ENCODE measurements at regions not wholly inside any gene's neighbourhood (a gene's known extent, or its start where the extent isn't known, plus 50 kb on each side); places are given as distances from the start of the nearest gene placed in this dataset.
"Not testable (repeated sequence)": the region's sequence is repeated elsewhere in the genome, so short reads cannot be mapped to it uniquely, and the experiment has no call there.

DNA sequence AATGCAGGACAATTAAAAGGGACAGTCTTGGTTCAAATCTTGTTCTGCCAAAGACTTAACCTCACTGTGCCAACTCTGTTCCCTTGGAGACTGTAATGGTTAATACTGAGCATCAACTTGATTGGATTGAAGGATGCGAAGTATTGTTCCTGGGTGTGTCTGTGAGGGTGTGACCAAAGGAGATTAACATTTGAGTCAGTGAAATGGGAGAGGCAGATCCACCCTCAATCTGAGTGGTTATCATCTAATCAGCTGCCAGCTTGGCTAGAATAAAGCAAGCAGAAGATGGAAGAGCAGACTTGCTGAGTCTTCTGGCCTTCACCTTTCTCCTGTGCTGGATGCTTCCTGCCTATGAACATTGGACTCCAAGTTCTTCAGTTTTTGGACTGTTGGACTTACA lies 474.4 kb downstream of the CD83 start:
- no peak for DNase-seq (ENCODE audit: low spot score)

DNA sequence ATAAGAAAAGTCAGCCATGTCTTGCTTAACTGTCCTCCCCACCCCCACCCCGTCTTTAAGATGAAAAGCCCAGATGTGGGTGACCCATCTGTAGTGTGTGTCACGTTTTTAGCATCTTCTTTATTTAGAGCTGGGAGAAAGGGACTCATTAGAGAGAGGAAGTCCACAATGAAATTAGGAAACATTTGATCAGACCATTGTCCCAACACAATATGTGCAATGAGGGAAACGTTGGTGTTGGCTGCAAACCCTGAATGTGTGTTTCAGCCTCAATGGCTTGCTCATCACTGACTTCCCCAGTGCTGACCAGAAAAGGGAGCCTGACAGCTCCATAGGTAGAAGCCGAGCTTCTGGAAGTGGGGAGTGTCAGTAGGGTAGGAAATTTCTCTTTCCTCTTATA lies 475.7 kb downstream of the CD83 start:
- DNase-seq (ENCODE audit: low spot score), result no peak

DNA sequence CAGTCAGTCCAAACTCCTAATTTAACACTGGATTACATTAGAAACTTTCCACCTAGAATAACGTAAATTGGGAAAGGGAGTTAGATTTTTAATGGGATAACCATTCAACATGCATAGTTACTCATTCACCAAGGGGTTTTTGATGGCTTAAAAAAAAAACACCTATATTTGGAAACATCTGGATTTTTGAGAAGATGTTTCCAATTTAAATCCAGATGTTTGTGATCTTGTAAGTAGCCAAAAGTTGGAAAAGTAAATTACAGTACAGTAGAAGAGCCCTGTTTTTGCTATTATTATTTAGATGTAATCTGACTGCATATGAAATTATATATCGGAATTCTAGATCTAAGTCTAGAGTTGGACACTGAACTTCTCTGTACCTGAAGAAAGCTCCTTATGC lies 478.2 kb downstream of the CD83 start:
- no peak for DNase-seq (ENCODE audit: low spot score)

DNA sequence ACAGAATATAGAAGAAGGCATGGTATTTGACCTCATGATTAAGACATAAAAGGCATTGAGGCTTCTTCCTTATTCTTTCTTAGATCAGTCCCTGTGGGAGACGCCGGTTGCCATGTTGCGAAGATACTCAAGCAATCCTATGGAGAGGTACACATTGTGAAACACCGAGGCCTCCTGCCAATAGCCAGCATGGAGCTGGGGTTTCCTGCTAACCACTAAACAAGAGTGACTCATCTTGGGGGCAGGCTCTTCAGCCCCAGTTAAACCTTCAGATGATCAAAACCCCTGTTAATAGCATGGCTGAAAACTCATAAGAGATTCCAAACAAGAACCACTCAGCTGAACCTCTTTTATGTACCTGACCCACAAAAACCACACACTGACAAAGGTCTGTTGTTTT lies 478.8 kb downstream of the CD83 start:
- DNase-seq (ENCODE audit: low spot score), result no peak

DNA sequence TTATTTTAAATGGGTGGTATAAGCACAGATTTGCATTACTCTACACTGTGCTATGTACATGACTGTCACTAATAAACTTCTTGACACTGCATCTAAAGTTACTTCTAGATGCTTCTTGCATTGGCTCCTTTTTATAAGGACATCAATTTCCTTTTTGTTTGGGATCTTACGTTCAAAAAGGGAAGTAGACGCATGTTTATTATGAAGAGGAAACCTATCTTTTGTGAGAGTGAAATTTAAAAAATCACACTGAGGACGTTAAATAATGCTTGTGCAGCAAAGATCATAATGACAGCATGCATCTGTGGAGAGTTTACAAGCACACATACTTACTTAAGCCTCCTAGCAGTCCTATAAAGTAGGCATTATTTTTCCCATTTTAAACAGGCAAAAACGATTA lies 479.5 kb downstream of the CD83 start:
- DNase-seq (ENCODE audit: low spot score), result no peak

DNA sequence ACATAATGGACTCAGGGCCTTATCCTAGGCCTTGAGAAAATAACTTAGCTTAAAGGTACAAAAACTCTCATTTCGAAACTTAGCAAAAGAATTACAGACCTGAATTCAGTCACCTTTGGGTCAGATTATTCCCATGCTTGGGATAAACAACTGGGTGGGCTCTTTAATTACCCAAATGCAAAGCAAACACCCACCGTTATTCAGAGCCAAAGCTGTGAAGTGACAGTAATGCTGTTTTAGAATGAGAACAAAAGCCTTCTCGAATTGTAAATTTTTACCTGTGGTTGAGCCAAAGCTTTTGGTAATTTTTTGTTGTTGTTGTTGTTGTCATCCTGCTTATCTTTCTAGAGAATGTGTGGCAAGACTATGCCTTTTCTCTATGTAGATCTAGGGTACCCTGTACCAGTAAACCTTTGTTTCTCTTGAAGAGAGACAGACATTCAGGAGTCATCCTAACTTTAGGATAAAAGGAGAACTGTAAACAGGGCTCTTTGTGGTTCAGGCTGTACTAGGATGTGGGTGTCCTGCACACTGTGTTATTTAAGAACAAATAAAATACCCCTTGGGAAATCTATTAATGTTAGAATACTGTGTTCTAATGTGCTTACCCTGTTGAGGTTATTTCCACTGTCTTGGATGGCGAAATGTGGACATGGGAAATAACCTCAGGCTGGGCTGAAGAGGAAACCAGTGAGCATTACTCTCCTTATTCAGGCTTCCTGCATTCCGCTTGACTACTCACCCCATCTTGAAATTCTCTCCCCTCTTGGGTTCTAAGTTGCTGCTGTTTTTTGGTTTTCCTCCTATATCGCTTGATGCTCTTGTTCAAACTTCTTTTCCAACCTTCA lies 480.7 kb downstream of the CD83 start:
- no peak for DNase-seq (ENCODE audit: low spot score)

DNA sequence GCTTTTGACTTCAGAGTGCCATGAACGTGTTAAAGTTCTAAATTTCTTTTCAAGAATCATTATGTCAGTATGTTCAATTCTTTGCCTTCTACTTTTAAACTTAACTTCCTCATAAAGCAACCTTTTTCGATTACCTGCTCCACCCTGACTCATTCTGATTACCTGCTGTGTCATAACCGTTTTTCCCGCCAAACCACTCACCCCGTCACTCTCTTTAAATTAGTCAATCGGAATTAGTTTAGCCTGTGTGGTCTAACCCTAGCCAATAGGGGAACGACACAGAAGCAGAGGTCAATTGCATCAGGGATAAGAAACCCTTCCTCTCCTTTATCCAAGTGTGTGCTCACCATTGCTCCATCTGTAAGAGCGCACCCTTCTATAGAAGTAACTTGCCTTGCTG lies 482.7 kb downstream of the CD83 start:
- not testable (repeated sequence) for DNase-seq (ENCODE audit: low spot score)

DNA sequence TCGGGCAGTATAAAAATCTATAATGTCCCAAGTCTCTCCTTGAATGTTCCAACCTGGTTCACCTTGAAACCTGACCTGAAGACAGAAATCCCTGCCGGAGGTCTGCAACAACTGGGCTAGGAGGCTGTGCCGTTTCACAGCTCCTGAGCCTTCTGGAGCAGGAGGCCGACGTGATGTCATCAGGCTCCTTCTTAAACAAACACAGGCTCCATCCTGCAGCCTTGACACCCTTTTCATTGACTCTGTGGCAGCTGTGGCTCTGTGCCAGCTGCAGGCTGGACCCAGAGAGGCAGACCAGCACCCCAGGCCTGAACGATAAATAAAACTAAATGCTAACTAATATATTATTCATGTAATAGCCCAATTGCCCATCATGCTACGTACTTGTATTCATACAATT lies 483.9 kb downstream of the CD83 start:
- DNase-seq (ENCODE audit: low spot score), result no peak

DNA sequence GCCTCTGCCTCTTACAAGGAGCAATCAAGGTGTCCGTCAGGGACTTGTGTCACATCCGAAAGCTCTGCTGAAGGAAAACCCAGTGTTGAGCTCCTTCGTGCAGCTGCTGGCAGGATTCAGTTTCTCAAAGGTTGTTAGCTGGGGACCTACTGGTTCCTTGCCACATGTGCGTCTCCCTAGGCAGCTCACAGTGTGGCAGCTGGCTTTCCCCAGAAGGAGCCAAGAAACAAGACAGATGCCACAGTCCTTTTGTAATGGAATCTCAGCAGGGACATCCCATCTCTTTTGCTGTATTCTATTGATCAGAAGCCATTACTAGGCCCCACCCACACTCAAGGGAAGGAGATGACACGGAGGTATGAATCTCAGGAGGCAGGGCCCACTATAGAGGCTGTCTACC lies 488.8 kb downstream of the CD83 start:
- no peak for DNase-seq (ENCODE audit: low spot score)

DNA sequence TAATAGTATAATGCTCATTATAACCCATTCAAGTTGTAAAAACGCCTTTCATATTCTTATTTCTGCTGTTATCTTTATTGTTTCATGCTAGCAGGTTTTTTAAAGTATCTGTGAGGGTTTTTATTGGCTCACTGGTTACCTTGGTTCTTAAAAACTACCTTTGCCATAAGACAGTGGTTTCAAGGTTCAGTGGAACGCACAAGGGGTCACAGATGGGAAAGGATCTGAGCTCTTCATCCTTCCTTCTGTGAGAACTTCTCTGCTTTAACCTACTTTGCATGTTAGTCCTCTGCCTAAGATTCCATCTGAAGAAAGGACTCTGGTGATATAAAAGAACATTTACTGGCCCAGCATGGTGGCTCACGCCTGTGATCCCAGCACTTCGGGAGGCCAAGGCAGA lies 492.6 kb downstream of the CD83 start:
- DNase-seq (ENCODE audit: low spot score), result no peak

DNA sequence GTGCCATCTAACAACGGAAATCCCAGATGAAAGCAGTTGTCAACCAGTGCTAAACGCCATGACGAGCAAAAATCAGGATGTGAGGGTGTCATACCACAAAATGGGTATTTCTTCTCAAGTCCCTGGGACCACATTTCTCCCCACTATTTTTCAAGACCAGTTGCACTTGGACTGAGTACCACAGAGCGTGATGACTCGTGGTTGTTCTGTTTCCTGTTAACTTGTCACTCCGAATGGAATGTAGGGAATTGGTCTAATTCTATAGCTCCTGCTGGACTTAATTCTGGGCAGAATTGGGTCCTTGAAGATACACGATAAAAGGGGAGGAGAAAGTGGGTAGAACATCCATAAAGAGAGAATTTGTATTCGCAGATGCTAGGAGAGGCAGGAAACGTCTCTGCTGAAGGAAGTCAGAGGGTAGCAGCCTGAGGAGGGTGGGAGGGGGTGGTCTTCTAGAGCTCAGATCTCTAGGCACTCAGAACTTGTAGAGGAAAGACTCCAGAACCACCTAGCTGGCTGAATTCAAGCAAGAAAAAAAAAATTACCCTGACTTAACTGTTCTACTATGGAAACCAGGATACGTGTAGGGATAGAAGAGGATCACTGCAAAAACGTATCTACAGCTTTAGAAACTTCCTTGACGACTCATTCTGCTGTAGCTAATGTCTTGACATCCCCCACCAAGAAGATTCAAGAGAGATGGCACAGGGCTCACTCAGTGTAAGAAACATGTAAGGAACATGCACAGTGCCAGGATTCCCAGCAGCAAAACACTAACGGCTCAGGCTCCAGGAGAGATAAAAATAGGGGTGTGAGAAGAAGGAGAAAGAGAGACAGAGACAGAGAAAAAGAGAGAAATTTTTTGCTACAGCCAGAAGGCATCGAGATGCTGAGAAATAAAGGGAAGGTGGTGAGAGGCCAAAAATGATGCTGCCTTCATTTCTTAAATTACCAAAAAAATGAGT lies 494.7 kb downstream of the CD83 start:
- DNase-seq (ENCODE audit: low spot score), result no peak

DNA sequence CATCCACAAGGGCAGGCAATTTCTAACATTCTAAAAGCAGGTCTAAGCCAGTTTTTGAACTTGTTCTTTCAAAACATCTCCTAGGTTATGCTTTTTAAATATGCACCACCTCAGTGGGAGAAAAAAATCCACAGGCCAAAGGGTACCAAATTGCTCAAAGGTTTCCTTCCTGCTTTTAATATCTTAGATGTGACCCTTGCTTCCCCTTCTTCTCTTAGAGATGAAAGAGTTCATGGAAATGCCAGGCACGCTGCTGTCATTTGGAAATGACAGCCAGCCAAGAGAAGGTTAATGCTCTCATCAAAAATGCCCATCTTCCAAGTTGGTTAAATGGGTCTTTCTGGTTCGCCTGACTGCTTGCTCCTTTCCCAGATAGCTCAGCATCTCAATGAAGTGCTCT lies 497.1 kb downstream of the CD83 start:
- DNase-seq (ENCODE audit: low spot score), result no peak

DNA sequence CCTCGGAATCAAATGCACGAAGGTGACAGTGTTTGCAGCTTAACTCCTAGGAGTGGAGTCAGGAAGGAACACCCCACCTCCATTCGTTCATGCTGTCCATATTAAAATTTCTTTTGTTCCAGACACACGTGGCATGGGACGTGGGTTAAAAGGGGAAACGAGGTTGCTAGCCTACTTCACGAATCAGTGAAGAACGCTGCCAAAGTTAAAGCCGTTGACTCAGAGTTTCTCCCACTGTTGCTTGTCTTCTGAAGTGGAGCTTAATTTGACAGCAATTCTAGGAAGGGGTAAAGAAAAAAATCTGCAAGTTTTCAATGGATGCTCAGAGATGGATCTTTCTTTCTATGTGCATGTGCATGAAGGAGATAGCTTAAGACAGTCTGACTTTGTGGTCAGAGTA lies 499.1 kb downstream of the CD83 start:
- no peak for DNase-seq (ENCODE audit: low spot score)

DNA sequence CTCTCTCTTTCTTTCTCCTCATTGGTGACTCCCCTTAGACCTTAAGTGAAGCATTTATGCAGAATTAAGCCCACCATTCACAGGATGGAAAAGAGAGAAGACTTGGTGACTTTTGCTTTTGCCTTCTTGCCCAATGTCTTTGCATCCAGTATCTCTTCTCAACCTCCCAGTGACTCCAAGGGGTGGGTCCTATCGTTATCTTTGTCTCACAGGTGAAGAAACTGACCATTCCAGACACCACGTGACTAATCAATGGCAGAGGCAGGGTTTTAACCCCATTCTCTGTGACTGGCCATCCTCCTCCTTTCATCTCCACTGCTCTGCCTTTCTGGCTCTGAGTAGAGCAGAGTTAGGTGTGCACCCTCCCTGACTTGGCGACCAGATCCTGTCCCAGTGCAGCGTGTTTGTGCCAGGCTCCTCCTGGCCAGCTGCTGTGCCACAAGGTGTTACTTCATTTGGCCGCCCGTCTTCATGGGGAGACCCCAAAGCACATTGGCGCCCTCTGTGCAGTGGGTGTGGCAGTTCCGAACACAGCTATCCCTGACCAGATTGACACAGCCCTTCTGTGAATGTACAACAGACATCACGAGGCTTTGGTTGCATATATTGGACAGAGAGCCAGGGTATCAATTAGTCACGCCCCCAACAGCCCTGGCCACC lies 501.3 kb downstream of the CD83 start:
- no peak for DNase-seq (ENCODE audit: low spot score)

DNA sequence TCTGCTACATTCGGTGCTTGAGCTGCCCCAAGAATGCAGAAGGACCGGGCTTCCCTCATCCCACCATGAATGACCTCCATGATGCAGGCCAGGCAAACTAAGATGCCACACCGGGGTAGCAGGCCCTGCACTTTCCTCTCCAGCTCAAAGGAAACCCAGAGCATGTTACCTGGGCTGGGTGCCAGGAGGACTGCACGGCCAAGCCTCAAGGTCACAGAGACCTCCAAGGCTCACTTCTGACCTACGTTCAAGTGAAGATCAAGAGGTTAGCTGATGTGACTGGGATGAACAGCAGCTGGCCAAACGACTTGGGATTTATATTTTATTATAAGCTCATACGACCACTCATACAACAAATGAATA lies 501.8 kb downstream of the CD83 start:
- no peak for DNase-seq (ENCODE audit: low spot score)

DNA sequence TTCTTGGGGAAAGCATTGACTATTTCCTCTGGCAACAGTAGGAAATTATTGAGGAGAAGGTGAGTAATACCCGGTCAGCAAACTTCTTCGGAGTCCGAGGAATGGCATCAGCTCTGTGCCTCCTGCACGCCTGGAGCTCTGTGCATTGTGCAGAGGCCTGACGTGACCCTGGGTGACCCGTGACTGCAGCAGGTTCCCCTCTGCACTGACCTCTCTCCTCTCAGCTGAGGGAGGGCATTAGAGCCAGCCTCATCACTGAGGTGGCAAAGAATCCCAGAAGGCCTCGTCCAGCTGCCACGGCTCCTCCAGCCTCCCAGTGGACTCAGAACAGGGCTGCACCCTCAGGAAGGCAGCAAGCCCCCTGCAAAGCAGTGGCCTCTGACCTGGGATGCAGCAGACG lies 502.9 kb downstream of the CD83 start:
- no peak for DNase-seq (ENCODE audit: low spot score)

DNA sequence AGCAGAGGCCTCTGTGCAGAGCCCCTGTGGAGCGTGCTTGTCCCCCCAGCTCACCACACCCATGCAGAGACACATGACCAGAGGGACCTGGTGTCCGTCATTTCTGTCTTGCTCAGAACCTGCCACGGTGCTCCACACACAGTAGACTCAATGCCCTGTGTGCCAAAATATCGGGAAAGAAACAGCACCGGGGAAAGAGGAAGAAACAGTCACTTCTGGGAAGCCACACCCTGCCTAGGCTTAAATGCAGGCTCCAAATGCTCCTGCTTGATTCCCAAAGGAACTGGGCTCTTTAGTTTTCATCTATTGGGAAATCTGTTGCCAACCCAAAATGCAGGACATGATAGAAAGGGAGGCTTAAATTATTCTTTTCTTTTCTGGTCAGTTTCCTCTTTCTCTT lies 503.9 kb downstream of the CD83 start:
- no peak for DNase-seq (ENCODE audit: low spot score)

DNA sequence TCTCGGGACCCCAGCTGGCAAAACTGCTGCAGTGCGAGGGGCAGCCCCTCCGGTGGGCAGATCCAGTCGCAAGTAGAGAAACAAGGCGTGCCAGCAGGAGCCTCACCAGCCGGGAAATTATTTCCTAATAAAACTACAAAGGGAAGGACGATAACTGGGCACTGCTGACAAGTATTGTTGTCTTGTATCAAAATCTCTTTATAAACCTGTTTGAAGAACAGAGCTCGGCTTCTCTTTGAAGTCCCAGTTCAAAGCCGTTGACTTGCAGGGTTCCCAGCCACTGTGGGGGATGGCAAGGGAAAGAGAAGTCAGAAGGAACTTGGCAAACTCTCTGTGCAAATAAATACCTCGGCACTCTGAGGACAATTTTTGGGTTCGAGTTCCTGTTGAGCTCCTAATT lies 504.5 kb downstream of the CD83 start:
- no peak for DNase-seq (ENCODE audit: low spot score)

DNA sequence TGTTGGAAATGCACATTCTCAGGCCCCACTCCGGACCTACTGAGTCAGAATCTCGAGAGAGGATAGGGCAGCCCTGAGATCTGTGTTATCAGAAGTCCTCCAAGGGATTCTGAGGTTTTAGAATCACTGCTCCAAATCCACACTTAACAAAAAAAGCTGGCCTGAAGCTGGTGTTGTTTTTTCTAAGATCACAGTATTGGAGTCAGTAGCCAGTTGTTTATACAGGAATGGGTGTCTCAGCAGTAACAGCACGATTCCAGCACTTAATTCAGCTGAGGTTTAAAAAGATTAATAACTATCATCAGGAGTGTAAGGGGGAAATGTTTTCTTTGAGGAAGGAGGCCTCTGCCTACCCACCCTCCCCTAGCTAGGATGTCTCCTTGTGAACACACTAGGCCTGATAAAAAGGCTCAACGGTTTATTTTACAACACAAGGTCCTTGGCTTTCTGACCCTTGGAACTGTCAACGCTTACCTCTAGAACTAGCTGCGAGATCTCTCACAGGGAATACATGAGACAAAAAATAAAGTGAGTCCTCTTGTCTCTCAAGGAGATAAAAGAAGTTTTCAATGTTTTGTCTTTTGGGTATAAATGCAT lies 505.4 kb downstream of the CD83 start:
- no peak for DNase-seq (ENCODE audit: low spot score)

DNA sequence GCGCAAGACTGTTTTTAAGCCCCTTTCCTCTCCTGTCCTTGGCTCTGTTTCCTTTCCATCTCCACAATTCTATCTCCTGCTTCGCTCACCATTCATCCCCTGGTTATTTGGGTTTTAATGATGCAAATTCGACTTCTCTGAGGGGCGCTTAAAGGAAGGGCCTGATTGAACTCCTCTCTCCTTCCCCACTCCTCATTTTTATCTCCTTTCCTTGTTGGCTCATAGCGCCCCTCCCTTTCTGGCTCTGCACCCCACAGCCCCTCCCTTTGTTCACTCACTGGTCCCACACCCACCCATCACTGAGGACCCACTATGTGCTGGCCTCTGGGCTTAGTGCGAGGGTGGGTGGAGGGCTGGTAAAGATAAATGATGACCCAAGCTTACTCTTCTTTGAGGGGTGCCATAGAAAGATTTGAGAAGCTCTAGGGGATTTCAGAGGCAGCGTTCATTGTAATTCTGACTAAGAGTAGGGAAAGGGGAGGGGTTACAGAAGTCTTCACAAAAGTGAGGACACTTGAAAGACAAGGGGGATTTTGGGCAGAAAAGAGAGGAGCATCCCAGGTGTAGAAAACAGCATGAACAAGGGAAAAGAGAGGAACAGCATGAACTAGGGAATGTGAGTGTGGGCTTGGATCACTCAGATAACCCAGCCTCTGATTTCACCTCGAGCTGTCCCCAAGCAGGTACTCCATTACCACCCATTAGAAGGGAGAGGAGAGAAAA lies 507.8 kb downstream of the CD83 start:
- DNase-seq (ENCODE audit: low spot score), result no peak

DNA sequence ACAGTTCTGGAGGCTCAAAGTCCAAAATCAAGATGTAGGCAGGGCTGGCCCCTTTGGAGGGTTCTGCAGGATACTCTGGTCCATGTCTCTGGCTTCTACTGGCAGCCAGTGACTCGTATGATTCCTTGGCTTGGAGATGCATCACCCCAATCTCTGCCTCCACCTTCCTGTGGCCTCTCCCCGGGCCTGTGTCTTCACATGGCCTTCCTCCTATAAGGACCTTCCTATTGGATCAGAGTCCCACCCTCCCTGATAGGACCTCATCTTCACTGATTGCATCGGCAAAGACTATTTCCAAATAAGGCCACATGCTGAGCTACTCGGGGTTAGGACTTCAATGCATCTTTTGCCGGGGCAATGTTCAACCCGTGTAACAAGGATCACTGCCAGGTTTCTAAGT lies 509.0 kb downstream of the CD83 start:
- DNase-seq (ENCODE audit: low spot score), result no peak
